SJSA1 (cell line): ENCODE measurements at regions not wholly inside any gene's neighbourhood (a gene's known extent, or its start where the extent isn't known, plus 50 kb on each side); places are given as distances from the start of the nearest gene placed in this dataset.
"Not testable (repeated sequence)": the region's sequence is repeated elsewhere in the genome, so short reads cannot be mapped to it uniquely, and the experiment has no call there.

Experiments
- DNase-seq, 2 experiments: peaks; one replicate each; pipeline ENCODE4 v3.0.0-alpha.2; 2015 to 2020; ENCODE audit warnings: low spot score in 2 of 2, low read depth in 1 of 2
- H3K27ac ChIP-seq: fragments of 250-450 bp; sonication (Bioruptor Pico); 2 replicates; pipeline ENCODE4 v1.5.1; 2020; ENCODE audit warnings: mild to moderate bottlenecking, moderate library complexity
- H3K27me3 ChIP-seq: fragments of 250-450 bp; sonication (Bioruptor Pico); replicated peaks from 2 replicates; pipeline ENCODE4 v1.5.1; 2020; ENCODE audit warnings: mild to moderate bottlenecking, moderate library complexity
- H3K36me3 ChIP-seq: fragments of 250-450 bp; sonication (Bioruptor Pico); 2 replicates; pipeline ENCODE4 v1.5.1; 2020; ENCODE audit warnings: mild to moderate bottlenecking
- H3K4me1 ChIP-seq: fragments of 250-450 bp; sonication (Bioruptor Pico); replicated peaks from 2 replicates; pipeline ENCODE4 v1.6.1; 2021; ENCODE audit warnings: mild to moderate bottlenecking
- H3K4me3 ChIP-seq: fragments of 250-450 bp; sonication (Bioruptor Pico); 2 replicates; pipeline ENCODE4 v1.5.1; 2020; ENCODE audit warnings: mild to moderate bottlenecking
- H3K9me3 ChIP-seq: fragments of 250-450 bp; sonication (Bioruptor Pico); replicated peaks from 2 replicates; pipeline ENCODE4 v1.5.1; 2020; ENCODE audit warnings: mild to moderate bottlenecking

- Histone ChIP-seq H3K36me3 (no peaks in the 10 kb centered on the region), H3K4me3 (no peak overlapping the region), H3K27me3 (no peaks in the 10 kb centered on the region), H3K9me3 (no peaks in the 10 kb centered on the region), H3K4me1 (no peaks in the 10 kb centered on the region), H3K27ac (no peak overlapping the region)
- no peak for DNase-seq
Observed at GRCh38 chr6:79821859-79822258, 125.5 kb downstream of the ELOVL4 start.

GRCh38 chr6:79818471-79818870 is 128.9 kb downstream of the ELOVL4 start:
- H3K27me3 ChIP-seq, result no peaks in the 10 kb centered on the region
- H3K9me3 ChIP-seq, result no peaks in the 10 kb centered on the region
- H3K36me3 ChIP-seq, result no peaks in the 10 kb centered on the region
- H3K4me3 ChIP-seq, result no peak overlapping the region
- no peak for DNase-seq
- no peak overlapping the region for H3K27ac ChIP-seq
- no peaks in the 10 kb centered on the region for H3K4me1 ChIP-seq

- Histone ChIP-seq H3K36me3 (no peaks in the 10 kb centered on the region), H3K4me3 (no peak overlapping the region), H3K4me1 (no peaks in the 10 kb centered on the region; the same call in 1 of the 2 replicates), H3K27me3 (no peaks in the 10 kb centered on the region), H3K9me3 (no peaks in the 10 kb centered on the region), H3K27ac (no peak overlapping the region)
- no peak for DNase-seq
Observed at GRCh38 chr6:79814940-79815339, 132.4 kb downstream of the ELOVL4 start.

- DNase-seq, result peak; percentile 58 to 76
- Histone ChIP-seq H3K36me3 (no peaks in the 10 kb centered on the region), H3K4me3 (no peak overlapping the region), H3K9me3 (no peaks in the 10 kb centered on the region), H3K27ac (no peak overlapping the region), H3K27me3 (no peaks in the 10 kb centered on the region), H3K4me1 (no peaks in the 10 kb centered on the region; the same call in 1 of the 2 replicates)
Observed at GRCh38 chr6:79813854-79814709, 133.3 kb downstream of the ELOVL4 start.

GRCh38 chr6:79813143-79813850 is 134.1 kb downstream of the ELOVL4 start:
- H3K36me3 ChIP-seq, result no peaks in the 10 kb centered on the region
- H3K4me1 ChIP-seq, result no peaks in the 10 kb centered on the region; the same call in 1 of the 2 replicates
- no peaks in the 10 kb centered on the region for H3K27me3 ChIP-seq

GRCh38 chr6:79812195-79812594 is 135.2 kb downstream of the ELOVL4 start:
- H3K36me3 ChIP-seq, result no peaks in the 10 kb centered on the region
- H3K4me1 ChIP-seq, result no peaks in the 10 kb centered on the region; the same call in 1 of the 2 replicates
- no peak overlapping the region for H3K4me3 ChIP-seq
- no peak overlapping the region for H3K27ac ChIP-seq
- no peaks in the 10 kb centered on the region for H3K9me3 ChIP-seq
- H3K27me3 ChIP-seq, result no peaks in the 10 kb centered on the region
- no peak for DNase-seq

More at GRCh38 chr6:79813143-79813850, 134.1 kb downstream of the ELOVL4 start:
- peak in 1 of 2 experiments; percentile 13 for DNase-seq
- H3K9me3 ChIP-seq, result no peaks in the 10 kb centered on the region
- no peak overlapping the region for H3K27ac ChIP-seq
- no peak overlapping the region for H3K4me3 ChIP-seq

- Histone ChIP-seq H3K36me3 (no peaks in the 10 kb centered on the region), H3K4me1 (no peaks in the 10 kb centered on the region; the same call in 1 of the 2 replicates), H3K4me3 (no peak overlapping the region), H3K27me3 (no peaks in the 10 kb centered on the region), H3K9me3 (no peaks in the 10 kb centered on the region), H3K27ac (no peak overlapping the region)
- no peak for DNase-seq
Observed at GRCh38 chr6:79810871-79811270, 136.5 kb downstream of the ELOVL4 start.

- H3K9me3 ChIP-seq, result no peaks in the 10 kb centered on the region
- no peak overlapping the region for H3K27ac ChIP-seq
- H3K36me3 ChIP-seq, result no peaks in the 10 kb centered on the region
- no peak overlapping the region for H3K4me3 ChIP-seq
- DNase-seq, result no peak
- no peaks in the 10 kb centered on the region; the same call in 1 of the 2 replicates for H3K4me1 ChIP-seq
- H3K27me3 ChIP-seq, result no peaks in the 10 kb centered on the region
Observed at GRCh38 chr6:79810185-79810705, 137.1 kb downstream of the ELOVL4 start.

GRCh38 chr6:79808921-79809320 is 138.4 kb downstream of the ELOVL4 start:
- Histone ChIP-seq H3K4me1 (no peaks in the 10 kb centered on the region; the same call in 1 of the 2 replicates), H3K9me3 (no peaks in the 10 kb centered on the region), H3K36me3 (no peaks in the 10 kb centered on the region), H3K4me3 (no peak overlapping the region), H3K27me3 (no peaks in the 10 kb centered on the region), H3K27ac (no peak overlapping the region)
- DNase-seq, result no peak

- peaks cover 16% of the 10 kb centered on the region for H3K4me1 ChIP-seq
- H3K27ac ChIP-seq, H3K9me3 ChIP-seq, H3K36me3 ChIP-seq, H3K27me3 ChIP-seq, H3K4me3 ChIP-seq, DNase-seq: not testable (repeated sequence)
Observed at GRCh38 chr6:79806661-79807060, 140.7 kb downstream of the ELOVL4 start.

GRCh38 chr6:79804732-79805131 is 142.6 kb downstream of the ELOVL4 start:
- Histone ChIP-seq H3K27ac (no peak overlapping the region), H3K9me3 (no peaks in the 10 kb centered on the region), H3K36me3 (no peaks in the 10 kb centered on the region), H3K4me1 (peaks cover 20% of the 10 kb centered on the region), H3K4me3 (no peak overlapping the region), H3K27me3 (no peaks in the 10 kb centered on the region)
- no peak for DNase-seq

GRCh38 chr6:79803917-79804316 is 143.4 kb downstream of the ELOVL4 start:
- Histone ChIP-seq H3K36me3 (no peaks in the 10 kb centered on the region), H3K27me3 (no peaks in the 10 kb centered on the region), H3K4me3 (no peak overlapping the region), H3K9me3 (no peaks in the 10 kb centered on the region), H3K27ac (no peak overlapping the region), H3K4me1 (peaks cover 20% of the 10 kb centered on the region)
- DNase-seq, result no peak

- peak; percentile 68 to 79 for DNase-seq
- Histone ChIP-seq H3K4me1 (peaks cover 20% of the 10 kb centered on the region), H3K36me3 (no peaks in the 10 kb centered on the region), H3K9me3 (no peaks in the 10 kb centered on the region), H3K27ac (0 out of 2 replicates have a peak overlapping the region, but pooled peaks have one; percentile 13), H3K4me3 (no peak overlapping the region), H3K27me3 (no peaks in the 10 kb centered on the region)
Observed at GRCh38 chr6:79802657-79803300, 144.6 kb downstream of the ELOVL4 start.
